Muscle layer of colon (tissue), 2 donors: ENCODE measurements at regions not wholly inside any gene's neighbourhood (a gene's known extent, or its start where the extent isn't known, plus 50 kb on each side); places are given as distances from the start of the nearest gene placed in this dataset.
"Not testable (repeated sequence)": the region's sequence is repeated elsewhere in the genome, so short reads cannot be mapped to it uniquely, and the experiment has no call there.

ENCODE experiments used
- H3K27ac ChIP-seq: one replicate; pipeline ENCODE4 v1.7.0; 2013; ENCODE audit warnings: low read depth, mild to moderate bottlenecking, low read length, moderate library complexity
- H3K27me3 ChIP-seq, 2 donors: one replicate each; pipeline ENCODE4 v1.7.0; 2013; ENCODE audit warnings: low read length in 2 of 2, mild to moderate bottlenecking in 2 of 2; ENCODE audit not compliant: insufficient read depth in 2 of 2, control insufficient read depth in 1 of 2
- H3K36me3 ChIP-seq: one replicate; pipeline ENCODE4 v1.7.0; 2013; ENCODE audit warnings: mild to moderate bottlenecking, low read length; ENCODE audit not compliant: insufficient read depth
- H3K4me1 ChIP-seq: one replicate; pipeline ENCODE4 v1.7.0; 2013; ENCODE audit warnings: mild to moderate bottlenecking, low read length; ENCODE audit not compliant: insufficient read depth
- H3K4me3 ChIP-seq, 2 donors: one replicate each; pipeline ENCODE4 v1.7.0; 2013; ENCODE audit warnings: low read length in 2 of 2, low read depth in 1 of 2, mild to moderate bottlenecking in 1 of 2, moderate library complexity in 1 of 2
- H3K9ac ChIP-seq: one replicate; pipeline ENCODE4 v1.7.0; 2013; ENCODE audit warnings: low read length
- H3K9me3 ChIP-seq: one replicate; pipeline ENCODE4 v1.7.0; 2013; ENCODE audit warnings: mild to moderate bottlenecking, low read length
- donor health status: abdominal sarcoma.
- donor health status: Adenocarcinoma of cecum.

GRCh38 chr18:78473563-78473962, 506.1 kb upstream of the SALL3 start:
- H3K4me1 ChIP-seq, result no peaks in the 10 kb centered on the region
- H3K27ac ChIP-seq, result no peak overlapping the region
- no peaks in the 10 kb centered on the region for H3K27me3 ChIP-seq
- no peak overlapping the region for H3K4me3 ChIP-seq
- no peak overlapping the region for H3K9ac ChIP-seq
- H3K36me3 ChIP-seq, result no peaks in the 10 kb centered on the region
- H3K9me3 ChIP-seq, result no peaks in the 10 kb centered on the region

GRCh38 chr18:78477840-78478239, 501.8 kb upstream of the SALL3 start:
- H3K27me3 ChIP-seq, result no peaks in the 10 kb centered on the region
- no peak overlapping the region for H3K9ac ChIP-seq
- no peaks in the 10 kb centered on the region for H3K36me3 ChIP-seq
- H3K4me3 ChIP-seq, result no peak overlapping the region
- no peak overlapping the region for H3K27ac ChIP-seq
- no peaks in the 10 kb centered on the region for H3K4me1 ChIP-seq
- H3K9me3 ChIP-seq, result no peaks in the 10 kb centered on the region

- Histone ChIP-seq H3K9me3 (no peaks in the 10 kb centered on the region), H3K27me3 (no peaks in the 10 kb centered on the region), H3K27ac (no peak overlapping the region), H3K4me1 (no peaks in the 10 kb centered on the region), H3K9ac (no peak overlapping the region), H3K36me3 (no peaks in the 10 kb centered on the region), H3K4me3 (no peak overlapping the region)
These were observed 500.2 kb upstream of the SALL3 start for GRCh38 chr18:78479443-78479842.

GRCh38 chr18:78480262-78481054, 499.2 kb upstream of the SALL3 start:
- no peak overlapping the region for H3K9ac ChIP-seq
- no peaks in the 10 kb centered on the region for H3K9me3 ChIP-seq
- no peak overlapping the region for H3K4me3 ChIP-seq
- H3K27me3 ChIP-seq, result no peaks in the 10 kb centered on the region
- no peaks in the 10 kb centered on the region for H3K36me3 ChIP-seq
- H3K4me1 ChIP-seq, result no peaks in the 10 kb centered on the region
- H3K27ac ChIP-seq, result no peak overlapping the region

- no peak overlapping the region for H3K27ac ChIP-seq
- no peaks in the 10 kb centered on the region for H3K27me3 ChIP-seq
- no peaks in the 10 kb centered on the region for H3K36me3 ChIP-seq
- no peak overlapping the region for H3K9ac ChIP-seq
- H3K4me3 ChIP-seq, result no peak overlapping the region
- no peaks in the 10 kb centered on the region for H3K9me3 ChIP-seq
- no peaks in the 10 kb centered on the region for H3K4me1 ChIP-seq
These were observed 497.2 kb upstream of the SALL3 start for GRCh38 chr18:78482378-78482777.

- no peak overlapping the region for H3K9ac ChIP-seq
- no peaks in the 10 kb centered on the region for H3K9me3 ChIP-seq
- H3K36me3 ChIP-seq, result no peaks in the 10 kb centered on the region
- H3K4me1 ChIP-seq, result no peaks in the 10 kb centered on the region
- no peaks in the 10 kb centered on the region for H3K27me3 ChIP-seq
- H3K4me3 ChIP-seq, result no peak overlapping the region
- no peak overlapping the region for H3K27ac ChIP-seq
These were observed 492.0 kb upstream of the SALL3 start for GRCh38 chr18:78487649-78488048.

- Histone ChIP-seq H3K9me3 (no peaks in the 10 kb centered on the region), H3K4me3 (no peak overlapping the region), H3K36me3 (no peaks in the 10 kb centered on the region), H3K27ac (no peak overlapping the region), H3K27me3 (peaks cover 0 to 4% of the 10 kb centered on the region in 2 donors), H3K9ac (no peak overlapping the region), H3K4me1 (no peaks in the 10 kb centered on the region)
These were observed 487.4 kb upstream of the SALL3 start for GRCh38 chr18:78492064-78492812.

- Histone ChIP-seq H3K4me1 (no peaks in the 10 kb centered on the region), H3K36me3 (no peaks in the 10 kb centered on the region), H3K27me3 (peaks cover 0 to 4% of the 10 kb centered on the region in 2 donors), H3K27ac (no peak overlapping the region), H3K9ac (no peak overlapping the region), H3K4me3 (no peak overlapping the region), H3K9me3 (no peaks in the 10 kb centered on the region)
These were observed 486.7 kb upstream of the SALL3 start for GRCh38 chr18:78492813-78493371.

- H3K4me3 ChIP-seq, H3K9ac ChIP-seq, H3K36me3 ChIP-seq, H3K27ac ChIP-seq, H3K9me3 ChIP-seq, H3K4me1 ChIP-seq, H3K27me3 ChIP-seq: not testable (repeated sequence)
These were observed 486.1 kb upstream of the SALL3 start for GRCh38 chr18:78493490-78493889.

GRCh38 chr18:78494204-78495085, 485.2 kb upstream of the SALL3 start:
- Histone ChIP-seq H3K4me3 (no peak overlapping the region), H3K9ac (no peak overlapping the region), H3K9me3 (no peaks in the 10 kb centered on the region), H3K27ac (no peak overlapping the region), H3K4me1 (no peaks in the 10 kb centered on the region), H3K36me3 (no peaks in the 10 kb centered on the region), H3K27me3 (peaks cover 0 to 4% of the 10 kb centered on the region in 2 donors)

GRCh38 chr18:78495550-78495949, 484.1 kb upstream of the SALL3 start:
- no peaks in the 10 kb centered on the region for H3K4me1 ChIP-seq
- H3K27ac ChIP-seq, result no peak overlapping the region
- H3K27me3 ChIP-seq, result peaks cover 0 to 4% of the 10 kb centered on the region in 2 donors
- no peak overlapping the region for H3K9ac ChIP-seq
- no peaks in the 10 kb centered on the region for H3K9me3 ChIP-seq
- H3K36me3 ChIP-seq, result no peaks in the 10 kb centered on the region
- H3K4me3 ChIP-seq, result no peak overlapping the region
